ENCODE measurements at regions not wholly inside any gene's neighbourhood (a gene's known extent, or its start where the extent isn't known, plus 50 kb on each side); places are given as distances from the start of the nearest gene placed in this dataset.

GRCh38 chr21:25422610-25423608 lies 184.4 kb downstream of the MRPL39 start:
- DNase-seq (ENCODE audit: low read depth): no peak

- DNase-seq (ENCODE audit: low read depth): peak; percentile 36
Observed at GRCh38 chr21:25421321-25422028, 185.8 kb downstream of the MRPL39 start.

GRCh38 chr21:25420831-25421230 lies 186.4 kb downstream of the MRPL39 start:
- no peak for DNase-seq (ENCODE audit: low read depth)

GRCh38 chr21:25416669-25417068 lies 190.6 kb downstream of the MRPL39 start:
- DNase-seq (ENCODE audit: low read depth): no peak

- DNase-seq (ENCODE audit: low read depth): peak; percentile 2
Observed at GRCh38 chr21:25412100-25412499, 195.2 kb downstream of the MRPL39 start.

- no peak for DNase-seq (ENCODE audit: low read depth)
Observed at GRCh38 chr21:25409978-25410377, 197.3 kb downstream of the MRPL39 start.

- DNase-seq (ENCODE audit: low read depth): no peak
Observed at GRCh38 chr21:25408666-25409065, 198.6 kb downstream of the MRPL39 start.

- DNase-seq (ENCODE audit: low read depth): no peak
Observed at GRCh38 chr21:25406887-25407579, 200.2 kb downstream of the MRPL39 start.

- DNase-seq (ENCODE audit: low read depth): no peak
Observed at GRCh38 chr21:25405984-25406383, 201.3 kb downstream of the MRPL39 start.

- no peak for DNase-seq (ENCODE audit: low read depth)
Observed at GRCh38 chr21:25402134-25402961, 204.9 kb downstream of the MRPL39 start.

GRCh38 chr21:25400427-25400826 lies 206.9 kb downstream of the MRPL39 start:
- no peak for DNase-seq (ENCODE audit: low read depth)

GRCh38 chr21:25398630-25399029 lies 208.7 kb downstream of the MRPL39 start:
- no peak for DNase-seq (ENCODE audit: low read depth)

- no peak for DNase-seq (ENCODE audit: low read depth)
Observed at GRCh38 chr21:25396135-25396711, 211.1 kb downstream of the MRPL39 start.

GRCh38 chr21:25391777-25392176 lies 215.5 kb downstream of the MRPL39 start:
- DNase-seq (ENCODE audit: low read depth): no peak

- DNase-seq (ENCODE audit: low read depth): no peak
Observed at GRCh38 chr21:25390701-25391100, 216.6 kb downstream of the MRPL39 start.

- no peak for DNase-seq (ENCODE audit: low read depth)
Observed at GRCh38 chr21:25387665-25388064, 219.6 kb downstream of the MRPL39 start.

- peak; percentile 52 for DNase-seq (ENCODE audit: low read depth)
Observed at GRCh38 chr21:25385911-25386474, 221.3 kb downstream of the MRPL39 start.

- no peak for DNase-seq (ENCODE audit: low read depth)
Observed at GRCh38 chr21:25385341-25385740, 221.9 kb downstream of the MRPL39 start.

- DNase-seq (ENCODE audit: low read depth): no peak
Observed at GRCh38 chr21:25384782-25385181, 222.5 kb downstream of the MRPL39 start.

- DNase-seq (ENCODE audit: low read depth): no peak
Observed at GRCh38 chr21:25383545-25383944, 223.7 kb downstream of the MRPL39 start.

GRCh38 chr21:25381936-25382452 lies 225.3 kb downstream of the MRPL39 start:
- DNase-seq (ENCODE audit: low read depth): no peak

Data from amniotic epithelial cell (primary cell).